Activated naive CD8-positive, alpha-beta T cell treated with anti-CD3 and anti-CD28 coated beads, Interleukin-2, amount 50 U/mL, for 16 hours (primary cell): ENCODE measurements at regions not wholly inside any gene's neighbourhood (a gene's known extent, or its start where the extent isn't known, plus 50 kb on each side); places are given as distances from the start of the nearest gene placed in this dataset.
"Not testable (repeated sequence)": the region's sequence is repeated elsewhere in the genome, so short reads cannot be mapped to it uniquely, and the experiment has no call there.

Experiments used
- DNase-seq: peaks from one replicate; pipeline ENCODE4 v3.0.0-alpha.2; 2020; ENCODE audit warnings: low read depth, low spot score

DNA sequence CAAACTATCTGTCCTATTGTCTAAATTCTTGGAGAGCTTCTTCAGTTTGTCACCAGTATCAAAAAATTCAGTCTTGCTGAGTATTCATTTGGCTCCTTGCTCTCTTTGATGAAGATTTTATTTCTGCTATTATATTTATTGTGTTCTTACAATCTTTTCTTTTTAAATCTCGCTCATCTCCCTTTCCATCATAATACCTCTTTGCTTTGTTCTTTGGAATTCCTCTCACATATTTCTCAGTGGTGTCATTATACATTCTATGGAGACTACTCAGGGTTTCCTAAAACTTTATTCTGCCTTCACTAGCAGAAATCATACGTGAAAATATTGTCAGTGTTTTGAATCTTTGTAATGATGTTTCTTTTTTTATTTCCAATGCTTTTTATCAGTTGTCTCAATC lies 445.2 kb upstream of the ID4 start:
- DNase-seq: no peak

DNA sequence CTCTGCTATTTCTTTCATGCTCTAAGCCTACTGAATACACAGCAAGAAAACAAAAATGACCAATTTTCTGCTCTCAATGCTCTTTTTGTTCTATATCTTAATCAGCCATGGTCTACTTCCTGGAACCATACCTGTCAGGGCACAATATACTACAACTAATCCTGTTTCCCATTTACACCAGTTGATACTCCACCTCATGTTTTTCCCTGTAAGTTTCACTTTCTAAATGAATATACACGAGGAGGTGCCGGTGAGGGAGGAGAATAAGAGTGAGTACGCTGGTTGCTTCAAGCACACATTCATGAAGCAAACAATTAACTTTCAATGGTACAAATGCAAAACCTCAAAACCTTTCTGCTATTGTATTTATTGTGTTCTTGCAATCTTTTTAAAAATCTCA lies 443.1 kb upstream of the ID4 start:
- DNase-seq: no peak

DNA sequence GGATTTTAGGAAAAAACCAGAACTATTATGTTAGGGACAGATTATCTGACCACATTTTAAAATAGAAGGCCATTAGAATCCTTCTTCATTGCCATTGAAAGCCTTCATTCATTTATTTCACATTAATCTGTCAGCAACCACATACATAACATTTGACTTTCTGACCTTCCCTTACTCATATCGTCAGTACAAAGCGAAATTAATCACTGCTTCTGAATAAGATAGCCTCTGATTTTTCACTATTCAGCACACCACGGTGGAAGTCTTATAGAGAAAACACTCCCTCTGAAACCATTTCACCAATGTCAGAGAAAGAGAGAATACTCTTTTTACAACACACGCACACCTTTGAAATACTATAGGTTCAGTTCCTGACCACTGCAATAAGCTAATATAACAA lies 442.5 kb upstream of the ID4 start:
- DNase-seq: no peak

DNA sequence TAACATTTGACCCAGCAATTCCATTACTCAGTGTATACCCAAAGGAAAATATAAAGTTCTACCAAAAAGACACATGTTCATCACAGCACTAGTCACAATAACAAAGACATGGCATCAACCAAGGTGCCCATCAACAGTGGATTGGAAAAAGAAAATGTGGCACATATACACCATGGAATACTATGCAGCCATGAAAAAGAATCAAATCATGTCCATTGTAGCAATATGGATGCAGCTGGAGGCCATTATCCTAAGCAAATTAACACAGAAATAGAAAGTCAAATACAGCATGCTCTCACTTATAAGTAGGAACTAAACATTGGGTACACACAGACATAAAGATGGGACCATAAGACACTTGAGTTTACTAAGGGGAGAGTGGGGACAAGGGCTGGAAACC lies 441.9 kb upstream of the ID4 start:
- no peak for DNase-seq

DNA sequence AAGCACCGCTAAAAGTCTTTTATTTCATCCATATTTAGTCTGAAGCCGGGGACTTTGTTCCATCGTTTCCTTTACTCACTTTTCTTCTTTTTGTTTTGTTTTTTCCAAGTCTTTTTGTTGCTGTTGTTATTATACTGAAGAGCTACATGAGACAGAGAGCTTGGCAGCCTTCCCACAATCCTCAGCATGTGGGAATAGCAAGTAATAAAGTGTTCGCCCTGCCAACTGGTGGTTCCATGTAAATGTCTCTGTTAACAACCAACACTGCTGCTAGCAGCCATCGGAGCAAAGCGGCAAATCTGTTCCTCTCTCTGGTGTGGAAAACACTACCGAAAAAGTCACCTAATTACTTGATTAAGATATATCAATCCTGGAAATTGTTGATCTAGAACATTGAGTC lies 437.8 kb upstream of the ID4 start:
- DNase-seq: no peak

DNA sequence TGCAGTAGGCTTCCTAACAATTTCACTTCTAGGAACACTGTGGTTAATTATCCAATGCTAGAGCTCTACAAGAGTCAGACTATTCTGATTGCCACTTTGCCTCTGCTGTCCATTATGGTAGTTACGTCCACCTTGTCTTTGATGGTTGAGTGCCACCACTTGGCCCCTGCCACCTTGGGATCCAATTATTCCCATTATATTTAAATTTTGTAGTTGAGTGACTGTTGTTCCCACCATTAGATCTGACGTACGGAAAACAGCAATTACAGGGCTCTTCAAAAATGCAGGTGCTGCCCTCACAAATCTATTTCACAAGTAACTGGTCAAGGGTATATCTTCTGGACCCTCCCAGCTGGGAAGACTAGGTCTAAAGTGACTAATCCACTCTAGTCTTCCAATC lies 432.3 kb upstream of the ID4 start:
- DNase-seq: not testable (repeated sequence)

DNA sequence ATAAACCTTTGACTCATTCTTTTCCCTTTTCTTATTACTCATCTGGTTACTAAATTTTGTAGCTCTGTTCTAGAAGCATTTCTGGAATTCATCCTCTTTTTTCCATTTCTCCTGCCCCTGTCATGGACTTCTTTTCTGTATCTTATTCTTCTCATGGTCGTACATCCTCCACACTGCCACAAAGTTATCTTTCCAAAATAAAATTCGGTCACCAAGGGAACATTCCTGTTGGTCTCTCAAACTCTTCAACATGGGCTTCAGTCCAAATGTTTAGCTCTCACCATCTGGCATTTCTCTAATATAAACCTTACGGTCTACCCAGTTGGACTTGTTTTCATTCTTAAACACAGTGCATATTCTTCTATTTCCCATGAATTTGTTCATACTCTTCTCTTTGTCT lies 428.8 kb upstream of the ID4 start:
- DNase-seq: no peak

DNA sequence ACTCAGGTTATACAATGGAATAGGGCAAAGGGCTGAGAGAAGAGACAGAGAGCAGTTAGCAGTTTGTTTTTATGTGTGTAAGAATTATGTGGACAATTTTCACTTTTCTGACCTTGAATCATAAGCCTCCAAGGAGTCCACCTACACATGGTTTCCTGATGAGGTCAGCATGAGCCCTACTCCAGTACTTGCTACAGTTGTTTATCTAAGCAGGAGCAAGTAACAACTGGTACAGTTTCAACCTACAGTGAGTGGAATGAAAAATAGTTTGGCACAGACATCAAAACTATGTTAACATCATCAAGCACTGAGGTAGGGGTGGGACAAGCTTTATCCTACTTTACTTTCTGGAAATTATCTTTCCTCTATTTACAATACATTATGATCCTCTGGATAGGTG lies 426.7 kb upstream of the ID4 start:
- DNase-seq: no peak

DNA sequence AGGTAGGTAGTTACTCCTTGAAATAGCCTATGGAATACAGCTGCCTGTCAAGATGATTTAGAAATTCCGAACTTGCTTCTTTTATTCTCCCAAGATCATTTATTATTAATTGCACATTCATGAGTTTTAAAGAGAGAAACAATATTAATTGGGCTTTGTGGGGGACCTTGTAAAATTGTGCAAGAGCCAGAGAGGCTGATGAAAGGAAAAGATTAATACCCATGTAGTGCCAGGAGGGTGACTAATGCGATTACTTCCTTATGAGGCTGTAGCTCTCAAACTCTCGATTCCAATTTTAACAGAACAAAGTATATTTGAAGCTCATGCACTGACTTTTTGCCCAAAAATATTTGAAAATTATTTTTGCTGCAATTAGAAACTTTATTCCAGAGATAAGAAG lies 423.8 kb upstream of the ID4 start:
- DNase-seq: no peak

DNA sequence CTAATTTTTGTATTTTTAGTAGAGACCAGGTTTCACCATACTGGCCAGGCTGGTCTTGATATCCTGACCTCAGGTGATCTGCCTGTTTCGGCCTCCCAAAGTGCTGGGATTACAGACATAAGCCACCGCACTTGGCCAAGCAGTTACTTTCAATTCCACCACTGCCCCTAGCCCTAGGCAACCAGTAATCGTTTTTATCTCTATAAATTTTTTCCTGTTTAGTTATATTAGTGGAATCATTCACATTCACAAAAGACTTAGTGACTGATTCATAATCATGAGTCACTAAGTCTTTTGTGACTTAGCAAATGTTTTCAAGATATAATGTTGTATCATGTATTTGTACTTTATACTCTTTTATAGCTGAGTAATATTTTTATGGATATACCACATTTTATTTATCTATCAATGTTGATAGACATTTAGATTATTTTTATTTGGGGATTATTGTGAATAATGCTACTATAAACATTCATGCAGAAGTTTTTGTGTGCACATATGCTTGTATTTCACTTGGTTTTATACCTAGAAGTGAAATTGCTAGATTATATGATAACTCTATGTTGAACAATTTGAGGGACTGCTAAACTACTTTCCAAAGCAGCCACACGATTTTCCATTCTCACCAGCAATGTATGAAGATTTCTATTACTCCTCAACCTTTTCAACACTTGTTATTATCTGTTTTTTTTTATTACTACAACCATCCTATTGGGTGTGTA lies 421.4 kb upstream of the ID4 start:
- no peak for DNase-seq

DNA sequence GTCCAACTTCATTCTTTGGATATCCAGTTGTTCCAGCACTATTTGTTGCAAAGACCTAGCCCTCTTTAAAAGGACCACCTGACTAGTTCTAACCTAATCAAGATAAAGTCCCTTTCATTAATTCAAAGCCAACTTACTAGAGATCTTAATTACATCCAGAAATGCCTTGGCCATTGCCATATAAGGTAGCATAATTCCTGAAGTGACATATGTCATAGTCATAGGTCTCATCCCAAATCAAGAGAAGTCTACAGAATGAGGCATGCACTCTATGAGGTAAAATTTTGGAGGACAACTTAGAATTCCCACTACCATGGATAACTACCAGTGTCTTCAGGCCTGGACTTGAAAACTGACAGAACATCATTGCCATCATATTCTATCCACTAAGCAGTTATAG lies 420.4 kb upstream of the ID4 start:
- no peak for DNase-seq

DNA sequence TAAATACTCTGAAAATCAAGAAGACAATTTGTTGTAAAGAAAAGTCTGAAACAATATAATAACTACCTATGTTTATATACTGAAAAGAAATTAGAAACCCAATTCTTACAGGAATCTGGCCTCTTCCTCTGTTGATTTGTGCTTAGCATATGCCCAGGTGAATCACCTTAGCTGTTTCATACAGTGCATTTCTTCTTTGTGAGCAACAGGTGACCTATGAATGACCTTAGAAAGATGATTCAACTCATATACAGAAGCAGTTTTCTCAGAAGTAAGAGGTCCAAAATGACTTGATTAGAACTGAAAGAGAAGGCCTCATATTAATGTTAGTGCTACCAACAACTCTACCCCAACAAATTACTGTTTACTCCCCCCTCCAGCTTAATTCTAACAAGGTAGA lies 419.5 kb upstream of the ID4 start:
- DNase-seq: no peak

DNA sequence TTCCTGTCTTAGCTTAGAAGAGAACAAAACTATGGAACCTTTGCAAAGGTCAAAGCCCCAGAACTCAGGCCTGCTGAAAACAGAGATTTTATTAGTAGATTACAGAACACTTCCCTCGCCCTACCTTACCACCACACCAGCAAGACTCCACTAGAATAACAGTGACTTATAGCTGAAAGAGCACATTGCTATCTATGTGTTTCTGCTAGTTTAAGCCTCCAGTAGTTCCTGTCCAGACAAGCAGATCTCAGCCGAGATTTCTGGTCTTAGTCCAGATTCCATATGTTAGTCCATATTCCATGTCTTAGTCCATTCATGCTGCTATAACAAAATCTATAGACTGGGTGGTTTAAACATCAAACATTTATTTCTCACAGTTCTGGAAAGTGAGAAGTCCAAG lies 412.3 kb upstream of the ID4 start:
- no peak for DNase-seq

DNA sequence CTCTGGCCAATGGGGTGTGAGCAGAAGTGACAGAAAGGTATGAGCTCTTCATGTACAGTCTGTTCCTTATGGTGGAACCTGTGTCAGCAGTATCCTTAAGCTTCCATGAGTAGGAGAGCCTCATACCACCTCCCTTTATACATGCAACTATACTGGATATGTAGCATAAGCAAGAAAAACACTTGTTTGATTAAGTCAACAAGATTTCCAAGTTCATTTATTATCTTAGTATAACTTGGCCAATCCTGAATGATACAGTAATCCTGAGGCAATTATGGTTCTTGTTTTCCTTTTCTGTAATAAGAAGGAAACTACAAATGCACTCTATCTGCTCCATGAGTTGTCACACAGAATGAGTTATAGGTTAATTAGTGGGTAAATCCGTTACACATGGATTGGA lies 409.6 kb upstream of the ID4 start:
- no peak for DNase-seq

DNA sequence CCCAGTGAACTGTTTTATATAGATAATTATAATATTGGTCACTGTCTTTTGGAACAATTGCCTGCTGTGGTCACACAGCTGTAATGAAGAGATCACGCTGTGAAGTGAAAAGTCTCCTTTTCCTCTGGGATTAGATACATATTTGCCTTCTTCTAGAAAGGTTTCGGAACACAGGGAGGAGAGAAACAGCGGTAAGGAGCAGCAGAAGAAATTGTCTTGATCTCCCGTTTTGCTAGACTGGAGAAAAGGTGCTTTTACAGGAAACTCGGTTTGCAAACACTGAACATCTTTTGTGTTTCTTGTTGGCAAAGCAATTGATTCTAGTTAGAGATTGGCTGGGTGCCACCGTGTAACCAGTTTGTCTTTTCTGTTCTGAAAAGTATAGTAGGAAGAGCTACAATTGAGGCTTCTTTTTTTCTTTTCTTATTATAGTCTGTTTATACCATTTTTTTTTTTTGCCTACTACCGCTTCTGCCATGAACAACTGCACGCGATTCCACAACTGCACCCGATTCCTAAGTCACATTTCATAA lies 404.1 kb upstream of the ID4 start:
- DNase-seq: no peak

DNA sequence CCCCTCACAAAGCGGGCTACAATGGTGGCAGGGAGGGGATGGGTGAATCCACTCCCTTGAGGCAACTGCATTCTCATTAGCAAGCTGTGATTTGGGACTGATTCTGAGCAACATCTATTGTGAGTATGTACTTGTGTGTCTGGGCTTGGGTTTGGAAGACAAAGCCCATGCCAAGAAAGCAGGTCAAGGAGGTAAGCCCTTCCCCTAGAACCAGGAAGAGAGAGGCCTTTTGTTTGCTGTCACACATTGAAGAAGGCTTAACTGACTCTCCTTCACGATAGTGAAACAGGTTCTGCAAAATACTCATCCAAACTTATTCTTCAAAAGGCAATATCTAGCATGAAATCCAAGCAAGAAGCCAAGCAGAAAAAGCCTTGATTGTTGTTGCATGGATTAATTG lies 403.1 kb upstream of the ID4 start:
- no peak for DNase-seq

DNA sequence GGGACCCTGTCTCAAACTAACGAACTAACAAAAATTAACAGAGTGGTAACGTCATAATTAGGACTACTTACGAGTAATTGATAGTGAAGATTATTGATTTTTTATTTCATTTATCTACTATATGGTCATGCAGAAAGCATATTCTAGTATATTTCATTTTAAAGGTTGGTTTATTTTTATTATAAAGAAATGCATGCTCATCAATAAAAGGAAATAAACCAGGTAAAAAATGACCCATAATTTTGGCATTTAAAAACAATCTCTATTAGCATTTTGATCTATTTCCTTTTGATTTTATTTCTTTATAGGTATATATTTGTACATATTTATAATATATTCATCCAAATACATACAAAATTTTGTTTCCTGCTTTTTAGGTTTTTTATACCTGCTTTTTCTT lies 401.4 kb upstream of the ID4 start:
- no peak for DNase-seq

DNA sequence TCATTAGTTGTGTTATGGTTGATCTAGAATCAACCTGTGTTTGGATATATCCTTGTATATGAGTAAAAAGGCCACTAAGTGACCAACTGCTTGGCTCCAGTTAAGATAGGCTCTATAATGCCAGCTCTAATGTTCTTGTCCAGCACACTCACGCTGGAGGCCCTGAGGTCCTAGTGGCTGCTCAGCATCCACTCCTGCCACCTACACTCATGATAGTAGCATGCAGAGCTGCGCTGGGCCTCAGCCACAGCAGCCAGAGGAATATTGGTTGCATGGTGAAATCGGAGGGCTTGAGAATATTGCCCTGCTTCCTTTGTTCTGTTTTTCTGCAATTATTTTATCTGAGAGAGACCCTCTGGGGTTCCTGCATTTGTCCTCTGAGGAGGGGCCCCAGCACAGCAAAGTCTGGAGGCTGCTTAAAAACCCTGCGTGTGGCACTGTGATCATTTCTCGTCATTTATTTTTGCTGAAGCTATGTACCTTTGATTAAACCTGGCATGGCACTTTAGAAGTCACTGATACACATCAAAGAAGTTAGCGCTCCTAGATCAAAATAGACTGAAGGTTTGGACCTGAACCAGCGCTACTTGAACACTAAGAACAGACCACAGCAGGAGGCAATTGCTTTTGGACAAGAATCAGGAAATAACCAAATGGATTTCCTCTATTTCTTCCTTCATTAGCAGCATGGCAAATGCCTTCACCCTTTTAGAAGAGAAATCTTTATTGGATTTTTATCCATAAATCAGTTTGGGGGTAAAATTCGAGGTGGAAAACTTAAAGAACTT lies 398.4 kb upstream of the ID4 start:
- DNase-seq: no peak

DNA sequence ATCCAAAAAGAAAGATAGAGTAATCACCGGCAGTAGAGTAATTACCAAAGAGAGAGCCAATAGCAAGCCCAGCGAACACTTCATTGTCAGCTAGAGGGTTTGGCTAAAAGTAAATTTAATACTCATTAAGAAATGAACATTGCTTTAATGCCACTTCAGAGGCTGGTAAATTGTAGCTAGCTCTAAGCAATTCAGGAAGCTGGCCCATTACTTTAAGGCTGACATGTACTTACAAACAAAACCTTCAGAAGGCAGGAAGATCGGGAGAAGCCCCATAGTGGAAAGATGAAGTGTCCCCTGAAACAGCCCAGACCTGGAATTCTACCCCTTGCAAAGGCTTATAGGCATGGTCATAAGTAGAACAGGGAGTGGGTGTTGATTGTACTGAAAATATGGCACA lies 396.6 kb upstream of the ID4 start:
- no peak for DNase-seq

DNA sequence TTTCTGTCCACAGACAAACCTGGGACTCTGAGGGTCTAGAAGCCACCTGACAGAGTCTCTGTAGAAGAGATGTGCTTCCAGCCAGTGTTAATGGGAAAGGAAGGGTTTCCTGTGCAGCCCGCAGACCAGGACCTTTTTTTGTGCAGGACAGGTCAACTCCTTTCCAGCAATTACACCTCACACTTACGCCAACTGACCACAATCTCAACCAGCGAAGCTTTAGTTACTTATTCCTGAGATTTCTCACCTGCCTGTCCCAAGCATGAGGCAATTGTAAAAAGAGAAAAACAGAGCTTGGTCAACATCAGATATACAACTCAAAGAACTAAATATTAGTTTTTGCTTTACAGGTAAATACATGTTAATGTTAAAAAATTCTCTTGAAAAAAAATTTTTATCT lies 393.8 kb upstream of the ID4 start:
- no peak for DNase-seq

DNA sequence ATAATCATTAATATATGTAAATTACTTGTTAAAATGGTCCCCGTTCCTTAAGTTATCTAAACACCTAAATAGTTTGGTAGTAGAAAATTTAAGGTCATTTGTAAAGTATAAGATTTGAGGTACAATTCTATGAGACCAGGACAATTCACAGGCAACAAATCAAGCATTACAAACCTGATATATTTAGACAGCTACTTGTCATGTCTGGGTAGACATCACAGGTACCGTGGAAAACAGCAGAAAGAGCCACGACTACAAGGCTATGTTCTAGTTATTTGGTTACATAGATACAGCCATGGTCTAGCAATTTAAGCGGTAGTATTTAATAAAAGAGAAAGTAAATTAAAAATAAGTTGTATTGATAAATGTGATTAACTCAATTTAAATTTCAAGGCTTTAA lies 393.1 kb upstream of the ID4 start:
- no peak for DNase-seq

DNA sequence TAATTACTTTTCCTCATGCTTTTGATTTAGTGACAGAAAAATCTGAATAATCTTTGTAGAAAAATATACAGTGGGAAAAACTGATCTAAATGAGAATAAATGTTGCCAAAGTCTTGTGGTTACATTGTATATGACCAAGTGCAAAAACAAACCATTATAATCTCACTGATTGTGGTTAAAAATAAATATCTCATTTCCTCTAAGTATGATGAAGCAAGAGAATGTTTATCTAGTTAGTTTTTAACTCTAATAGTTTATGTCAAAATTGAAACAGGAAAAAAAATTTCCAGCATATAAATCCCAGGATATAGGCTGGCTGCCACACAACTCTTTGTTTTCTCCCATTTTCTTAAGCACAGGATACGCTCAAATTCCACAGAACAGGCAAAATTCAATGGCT lies 392.7 kb upstream of the ID4 start:
- DNase-seq: no peak

DNA sequence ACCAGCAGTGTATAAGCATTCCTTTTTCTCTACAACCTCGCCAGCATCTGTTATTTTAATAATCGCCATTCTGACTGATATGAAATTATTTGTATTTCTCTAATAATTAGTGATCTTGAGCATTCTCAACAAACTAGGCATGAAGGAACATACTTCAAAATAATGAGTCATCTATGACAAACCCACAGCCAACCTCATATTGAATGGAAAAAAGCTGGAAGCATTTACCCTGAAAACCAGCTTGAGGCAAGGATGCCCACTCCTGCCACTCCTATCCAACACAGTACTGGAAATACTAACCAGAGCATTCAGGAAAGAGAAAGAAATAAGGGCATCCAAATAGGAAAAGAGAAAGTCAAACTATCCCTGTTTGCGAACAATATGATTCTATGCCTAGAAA lies 390.6 kb upstream of the ID4 start:
- DNase-seq: no peak
